ENCODE measurements at regions not wholly inside any gene's neighbourhood (a gene's known extent, or its start where the extent isn't known, plus 50 kb on each side); places are given as distances from the start of the nearest gene placed in this dataset.

DNA sequence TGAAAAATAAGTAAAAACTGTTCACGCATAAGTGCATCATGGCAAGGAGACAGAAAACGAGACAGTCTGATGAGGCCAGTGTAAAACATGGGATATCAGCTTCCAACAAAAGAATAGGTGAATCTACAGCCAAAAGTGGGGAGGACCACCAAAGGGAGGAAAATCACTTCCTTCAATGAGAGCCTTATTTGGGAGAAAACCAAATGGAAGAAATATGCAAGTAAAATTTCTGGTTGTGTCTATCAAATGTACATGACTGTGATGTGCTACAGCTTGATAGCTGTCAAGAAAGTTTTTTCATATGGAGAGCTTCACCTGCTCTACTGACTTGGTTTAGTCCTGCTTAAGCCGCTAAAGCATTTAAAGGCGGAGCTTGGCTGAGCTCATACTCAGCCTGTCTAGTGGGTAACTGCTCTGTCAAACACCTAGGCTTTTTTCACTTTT, 66.2 kb downstream of the MAGEA1 start:
- TF ChIP-seq CTCF (conservative IDR thresholded peaks at IDR 0.05; ENCODE audit: low read length), result no peak
- no peak for TF ChIP-seq EZH2phosphoT487 (IDR thresholded peaks at IDR 0.05; ENCODE audit: borderline replicate concordance)

All from Loucy (cell line).